ENCODE measurements at regions not wholly inside any gene's neighbourhood (a gene's known extent, or its start where the extent isn't known, plus 50 kb on each side); places are given as distances from the start of the nearest gene placed in this dataset.
A peak's percentile ranks its signal among the peaks of the same experiment; 100 is the strongest.

- no peak for TF ChIP-seq CTCF (conservative IDR thresholded peaks at IDR 0.05; ENCODE audit: low read depth)
- POLR2A ChIA-PET (ENCODE audit: low non-redundant PET), result no interaction called here
- no peak for DNase-seq (ENCODE audit: low spot score)
- CTCF ChIA-PET, result no interaction called here
- H3K27ac ChIP-seq, result no peak overlapping the region
These were observed 1035.7 kb upstream of the FBXO33 start for GRCh38 chr14:40467969-40468368.

DNA sequence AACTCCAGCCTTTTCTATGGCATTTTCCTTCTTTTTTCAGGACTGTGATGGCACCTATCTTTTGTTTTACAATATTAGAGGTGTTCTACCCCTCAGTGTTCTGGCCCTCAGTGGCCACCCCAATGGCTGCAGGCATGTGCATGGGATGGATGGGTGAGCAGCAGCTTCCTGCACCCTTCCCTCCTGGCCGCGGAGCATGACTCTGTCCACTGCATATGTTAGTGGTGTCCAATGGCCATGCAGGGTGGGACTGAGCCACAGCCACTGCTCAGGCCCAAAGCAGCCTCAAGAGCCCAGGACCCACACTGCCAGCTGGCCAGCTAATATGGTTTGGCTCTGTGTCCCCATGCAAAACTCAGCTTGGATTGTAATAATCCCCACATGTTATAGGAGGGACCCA lies 1032.3 kb upstream of the FBXO33 start:
- no peak for DNase-seq (ENCODE audit: low spot score)
- POLR2A ChIA-PET (ENCODE audit: low non-redundant PET), result no interaction called here
- CTCF ChIA-PET, result no interaction called here
- H3K27ac ChIP-seq, result no peak overlapping the region
- no peak for TF ChIP-seq CTCF (conservative IDR thresholded peaks at IDR 0.05; ENCODE audit: low read depth)

DNA sequence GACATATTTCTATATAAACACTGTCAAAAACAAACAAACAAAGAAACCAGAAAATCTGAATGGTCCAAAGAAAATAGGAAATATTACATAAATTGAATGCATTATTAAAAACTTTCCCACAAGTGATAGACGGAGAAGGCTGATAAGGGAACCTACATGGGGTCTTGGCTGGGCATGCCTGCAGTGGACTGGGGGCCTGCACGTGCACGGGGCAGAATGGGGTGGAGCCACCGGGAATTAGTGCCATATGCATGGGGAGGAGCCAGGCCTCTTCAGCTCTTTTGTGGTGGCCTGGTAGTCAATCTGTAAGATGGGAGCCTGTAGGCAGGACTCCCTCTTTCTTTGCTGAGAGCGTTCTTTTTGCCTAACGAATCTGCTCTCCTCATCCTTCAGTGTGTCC lies 1031.7 kb upstream of the FBXO33 start:
- POLR2A ChIA-PET (ENCODE audit: low non-redundant PET), result no interaction called here
- no peak for DNase-seq (ENCODE audit: low spot score)
- no peak for TF ChIP-seq CTCF (conservative IDR thresholded peaks at IDR 0.05; ENCODE audit: low read depth)
- no peak overlapping the region for H3K27ac ChIP-seq
- CTCF ChIA-PET, result no interaction called here

GRCh38 chr14:40452674-40453073 lies 1020.4 kb upstream of the FBXO33 start:
- TF ChIP-seq CTCF (conservative IDR thresholded peaks at IDR 0.05; ENCODE audit: low read depth), result no peak
- POLR2A ChIA-PET (ENCODE audit: low non-redundant PET), result no interaction called here
- no peak for DNase-seq (ENCODE audit: low spot score)
- H3K27ac ChIP-seq, result no peak overlapping the region
- CTCF ChIA-PET, result no interaction called here

GRCh38 chr14:40447017-40447416 lies 1014.8 kb upstream of the FBXO33 start:
- no peak for TF ChIP-seq CTCF (conservative IDR thresholded peaks at IDR 0.05; ENCODE audit: low read depth)
- DNase-seq (ENCODE audit: low spot score), result peak; percentile 10
- ChIA-PET CTCF (interaction anchor here (0.6 kb wide), 1 partner anchor 201 kb away, joined by 3 read pairs; no protein-coding TSS in a partner anchor), POLR2A (ENCODE audit: low non-redundant PET) (no interaction called here)
- no peak overlapping the region for H3K27ac ChIP-seq

DNA sequence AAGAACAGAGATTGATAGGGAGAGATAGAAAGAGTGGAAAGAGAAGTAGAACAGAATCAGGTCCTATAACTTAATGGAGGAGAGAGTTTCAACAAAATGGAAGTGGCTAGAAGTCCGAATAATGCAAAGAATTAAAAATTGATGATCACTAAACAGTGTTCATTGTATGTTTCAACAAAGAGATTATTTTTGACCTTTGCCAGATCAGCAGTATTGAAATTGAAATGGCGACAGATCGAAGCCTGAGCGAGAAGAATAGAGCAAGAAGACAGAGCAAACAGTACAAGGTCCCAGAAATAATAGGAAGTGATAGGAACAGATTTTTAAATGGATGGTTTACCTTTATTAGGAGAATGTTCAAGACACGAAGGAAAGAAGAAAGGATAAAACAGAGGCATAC lies 1012.8 kb upstream of the FBXO33 start:
- ChIA-PET POLR2A (ENCODE audit: low non-redundant PET) (no interaction called here), CTCF (no interaction called here)
- no peak overlapping the region for H3K27ac ChIP-seq
- no peak for TF ChIP-seq CTCF (conservative IDR thresholded peaks at IDR 0.05; ENCODE audit: low read depth)
- no peak for DNase-seq (ENCODE audit: low spot score)

GRCh38 chr14:40436551-40436950 lies 1004.3 kb upstream of the FBXO33 start:
- no peak for DNase-seq (ENCODE audit: low spot score)
- TF ChIP-seq CTCF (conservative IDR thresholded peaks at IDR 0.05; ENCODE audit: low read depth), result no peak
- H3K27ac ChIP-seq, result no peak overlapping the region
- CTCF ChIA-PET, result no interaction called here
- POLR2A ChIA-PET (ENCODE audit: low non-redundant PET), result no interaction called here

All from RWPE1 (cell line).